Suppressor macrophage treated with lipopolysaccharide for 1 hour (primary cell): ENCODE measurements at regions not wholly inside any gene's neighbourhood (a gene's known extent, or its start where the extent isn't known, plus 50 kb on each side); places are given as distances from the start of the nearest gene placed in this dataset.
"Not testable (repeated sequence)": the region's sequence is repeated elsewhere in the genome, so short reads cannot be mapped to it uniquely, and the experiment has no call there.

Experiments
- DNase-seq, 3 donors: peaks; one replicate each; pipeline ENCODE4 v3.0.0-alpha.2; 2020 to 2022

- no peak for DNase-seq
Observed at GRCh38 chr12:91883811-91884210, 261.8 kb downstream of the BTG1 start.

- no peak for DNase-seq
Observed at GRCh38 chr12:91882910-91883309, 262.7 kb downstream of the BTG1 start.

GRCh38 chr12:91880528-91880927, 265.1 kb downstream of the BTG1 start:
- no peak for DNase-seq

- DNase-seq = peak; percentile 70 to 83 (median 78)
Observed at GRCh38 chr12:91877456-91878235, 268.0 kb downstream of the BTG1 start.

- DNase-seq = peak; percentile 92 to 98 (median 95)
Observed at GRCh38 chr12:91877022-91877421, 268.6 kb downstream of the BTG1 start.

- not testable (repeated sequence) for DNase-seq
Observed at GRCh38 chr12:91875671-91876070, 270.0 kb downstream of the BTG1 start.

GRCh38 chr12:91874086-91874865, 271.4 kb downstream of the BTG1 start:
- DNase-seq = peak; percentile 19 to 34 (median 21)

- peak; percentile 76 to 90 (median 90) for DNase-seq
Observed at GRCh38 chr12:91871751-91872150, 273.9 kb downstream of the BTG1 start.

GRCh38 chr12:91870872-91871707, 274.6 kb downstream of the BTG1 start:
- DNase-seq = peak in 1 of 3 donors; percentile 10

GRCh38 chr12:91868054-91868453, 277.6 kb downstream of the BTG1 start:
- DNase-seq = no peak

- DNase-seq = no peak
Observed at GRCh38 chr12:91866566-91866965, 279.1 kb downstream of the BTG1 start.

GRCh38 chr12:91863702-91864101, 281.9 kb downstream of the BTG1 start:
- no peak for DNase-seq

- DNase-seq = no peak
Observed at GRCh38 chr12:91861554-91861953, 284.1 kb downstream of the BTG1 start.

- no peak for DNase-seq
Observed at GRCh38 chr12:91859347-91859746, 286.3 kb downstream of the BTG1 start.

- no peak for DNase-seq
Observed at GRCh38 chr12:91857813-91858542, 287.7 kb downstream of the BTG1 start.

- peak; percentile 26 to 61 (median 46) for DNase-seq
Observed at GRCh38 chr12:91854725-91855124, 290.9 kb downstream of the BTG1 start.

GRCh38 chr12:91853350-91854127, 292.1 kb downstream of the BTG1 start:
- DNase-seq = no peak

- DNase-seq = no peak
Observed at GRCh38 chr12:91852634-91853033, 293.0 kb downstream of the BTG1 start.

- DNase-seq = peak in 2 of 3 donors; percentile 20 to 29
Observed at GRCh38 chr12:91851741-91852477, 293.7 kb downstream of the BTG1 start.

- DNase-seq = no peak
Observed at GRCh38 chr12:91846466-91847055, 299.1 kb downstream of the BTG1 start.
